ENCODE measurements at regions not wholly inside any gene's neighbourhood (a gene's known extent, or its start where the extent isn't known, plus 50 kb on each side); places are given as distances from the start of the nearest gene placed in this dataset.
"Not testable (repeated sequence)": the region's sequence is repeated elsewhere in the genome, so short reads cannot be mapped to it uniquely, and the experiment has no call there.

DNA sequence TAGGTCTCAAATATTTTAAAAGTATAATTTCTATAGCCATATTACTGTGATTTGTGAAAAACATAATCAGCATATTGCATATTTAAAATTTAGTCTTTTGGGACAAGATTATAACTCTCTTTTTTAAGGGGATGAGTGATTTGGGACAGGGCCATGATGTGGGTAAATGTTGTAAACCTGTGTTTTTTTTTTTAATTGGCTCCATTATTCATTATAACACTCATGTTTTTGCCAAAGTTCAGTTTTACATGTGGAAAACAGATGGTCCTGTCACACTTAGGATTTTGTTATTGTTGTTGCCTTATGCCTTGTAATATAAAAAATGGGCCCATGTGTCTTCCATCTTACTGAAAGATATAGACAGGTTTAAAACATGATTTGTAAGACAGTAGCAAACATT is 1413.5 kb upstream of the RAG2 start:
- no peak for DNase-seq (ENCODE audit: low read depth in 2 of 2)

DNA sequence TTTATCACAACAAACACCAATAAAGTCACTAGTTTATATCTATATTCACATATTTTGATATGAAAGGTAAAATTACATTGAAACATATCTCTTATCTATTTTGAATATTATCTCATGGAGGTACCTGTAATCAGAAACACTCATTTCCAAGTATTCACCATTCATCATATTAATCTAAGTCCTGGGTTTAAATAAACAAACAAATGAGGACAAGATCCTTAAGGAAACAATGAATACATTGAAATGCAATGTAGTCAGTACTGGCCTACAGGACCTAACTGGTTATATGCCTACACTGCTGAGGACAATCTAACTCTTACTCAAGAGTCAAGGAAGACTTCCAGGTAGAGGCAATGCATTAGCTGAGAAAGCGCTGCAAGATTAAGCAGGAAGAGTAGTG is 1411.9 kb upstream of the RAG2 start:
- no peak for DNase-seq (ENCODE audit: low read depth in 2 of 2)

DNA sequence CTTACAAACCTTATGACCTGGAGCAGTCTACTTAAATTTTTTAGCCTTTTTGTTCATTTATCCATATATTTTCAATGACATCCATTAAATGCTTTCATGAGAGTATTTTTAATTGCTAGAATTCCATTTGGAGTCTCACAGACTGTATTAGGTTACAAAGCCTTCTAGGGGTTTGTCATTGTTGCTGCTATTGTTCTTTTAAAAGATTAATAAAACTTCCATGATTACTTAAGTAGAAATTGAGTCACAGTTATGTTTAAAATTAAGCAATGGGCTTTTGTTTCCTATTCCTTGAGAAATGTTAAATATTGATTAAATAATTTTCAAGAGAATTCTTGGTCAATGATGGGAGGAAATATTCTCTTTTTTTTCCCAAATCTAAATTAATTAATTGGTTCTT is 1408.4 kb upstream of the RAG2 start:
- DNase-seq (ENCODE audit: low read depth in 2 of 2), result no peak

DNA sequence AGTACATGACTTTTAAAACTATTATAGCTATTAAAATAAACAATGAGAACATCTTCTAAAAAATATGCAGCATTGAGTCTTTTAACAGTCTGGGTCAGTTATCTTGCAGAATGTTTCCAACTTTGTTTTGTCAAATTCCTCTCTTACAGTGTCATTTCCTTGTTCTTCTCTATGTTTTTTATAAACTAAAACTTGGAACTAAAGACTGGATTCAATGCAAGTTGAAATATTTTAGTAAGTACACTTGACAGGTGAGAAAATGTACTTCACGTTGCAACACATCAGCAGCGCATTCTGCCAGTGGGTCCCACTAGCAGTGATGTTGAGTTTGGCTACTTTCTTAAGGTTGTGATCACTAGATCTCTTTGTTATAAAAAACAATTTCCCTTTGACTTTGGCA is 1407.6 kb upstream of the RAG2 start:
- DNase-seq (ENCODE audit: low read depth in 2 of 2), result no peak

DNA sequence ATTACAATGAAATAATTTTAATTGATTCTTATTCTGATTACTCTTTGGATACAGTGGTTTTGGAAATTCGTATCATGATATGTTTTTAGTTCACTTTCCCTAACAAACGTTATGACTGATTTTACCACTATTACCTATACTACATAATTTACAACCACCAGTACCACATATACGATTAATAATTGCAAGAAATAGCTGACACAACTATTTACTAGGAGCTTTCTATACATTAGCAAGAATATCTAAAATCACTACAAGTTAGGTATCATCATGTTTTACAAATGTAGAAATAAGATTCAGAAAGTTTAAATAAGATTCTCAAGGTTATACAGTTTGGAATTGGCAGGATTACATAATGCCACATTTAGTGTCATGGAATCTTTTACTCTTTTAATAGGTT is 1401.1 kb upstream of the RAG2 start:
- no peak for DNase-seq (ENCODE audit: low read depth in 2 of 2)

DNA sequence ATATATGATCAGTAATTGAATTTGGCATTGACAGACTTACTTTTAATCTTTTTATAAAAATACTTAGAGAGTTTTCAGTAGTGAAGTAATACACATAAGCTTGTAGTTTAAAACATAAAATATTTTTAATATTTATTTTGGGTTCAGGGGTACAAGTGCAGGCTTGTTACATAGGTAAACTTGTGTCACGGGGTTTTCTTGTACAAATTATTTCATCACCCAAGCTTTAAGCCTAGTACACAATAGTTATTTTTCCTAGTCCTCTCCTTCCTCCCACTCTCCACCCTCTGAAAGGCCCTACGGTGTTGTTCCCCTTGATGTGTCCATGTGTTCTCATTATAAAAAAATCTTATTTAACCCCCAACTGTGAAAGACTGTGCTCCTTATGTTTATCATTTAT is 1397.8 kb upstream of the RAG2 start:
- DNase-seq (ENCODE audit: low read depth in 2 of 2), result no peak

DNA sequence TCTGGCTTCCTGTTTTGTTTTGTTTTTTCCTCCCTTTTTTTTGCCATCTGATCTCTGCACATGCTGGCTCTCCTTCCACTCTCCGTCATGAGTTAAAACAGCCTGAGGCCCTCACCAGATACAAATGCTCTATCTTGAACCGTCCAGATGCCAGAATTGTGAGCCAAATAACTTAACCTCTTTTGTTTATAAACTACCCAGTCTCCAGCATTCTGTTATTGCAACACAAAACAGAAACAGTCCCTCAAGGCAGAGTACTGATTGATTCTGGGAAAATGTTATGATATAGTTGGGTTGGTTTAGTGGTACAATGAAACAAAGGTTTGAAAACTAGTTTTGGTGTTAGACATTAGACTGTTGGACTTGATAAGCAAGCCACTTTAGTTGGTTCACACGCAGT is 1390.0 kb upstream of the RAG2 start:
- no peak for DNase-seq (ENCODE audit: low read depth in 2 of 2)

DNA sequence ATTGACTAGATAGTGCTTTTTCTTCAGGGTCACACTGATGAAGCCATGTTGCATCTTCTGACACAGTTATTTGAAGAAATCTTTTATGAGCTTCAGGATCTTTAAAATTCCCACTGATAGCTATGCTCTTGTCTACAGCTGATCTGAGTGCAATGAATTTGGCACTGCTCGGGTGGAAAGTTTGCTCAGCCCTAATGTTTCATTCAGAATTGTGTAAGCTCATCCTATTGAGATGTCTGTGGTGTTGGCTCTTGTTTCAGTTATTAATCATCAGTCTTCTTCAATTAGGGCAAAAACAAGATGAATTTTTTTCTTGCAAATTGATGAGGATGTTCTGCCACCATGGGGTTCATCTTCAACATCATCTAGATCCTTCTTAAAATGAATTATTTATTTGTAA is 1387.0 kb upstream of the RAG2 start:
- no peak for DNase-seq (ENCODE audit: low read depth in 2 of 2)

DNA sequence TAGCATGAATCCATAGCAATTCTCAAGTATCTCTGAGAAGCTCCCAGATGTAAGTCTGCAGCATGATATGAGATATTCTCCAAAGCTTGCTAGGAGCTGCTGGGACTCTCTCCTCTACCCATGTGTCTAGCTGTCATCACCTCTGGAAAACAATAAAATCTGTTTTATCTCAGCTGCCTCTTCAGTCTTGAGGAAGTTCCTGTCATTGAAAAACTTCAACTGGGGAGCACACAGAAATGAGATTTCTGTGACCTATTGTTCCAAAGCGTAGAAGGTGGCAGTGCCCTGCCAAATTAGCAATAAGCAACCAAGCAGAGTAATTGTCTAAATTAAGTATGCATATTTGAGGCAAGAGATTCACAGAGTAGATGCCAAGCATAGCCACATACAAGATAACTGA is 1380.6 kb upstream of the RAG2 start:
- DNase-seq (ENCODE audit: low read depth in 2 of 2), result no peak

DNA sequence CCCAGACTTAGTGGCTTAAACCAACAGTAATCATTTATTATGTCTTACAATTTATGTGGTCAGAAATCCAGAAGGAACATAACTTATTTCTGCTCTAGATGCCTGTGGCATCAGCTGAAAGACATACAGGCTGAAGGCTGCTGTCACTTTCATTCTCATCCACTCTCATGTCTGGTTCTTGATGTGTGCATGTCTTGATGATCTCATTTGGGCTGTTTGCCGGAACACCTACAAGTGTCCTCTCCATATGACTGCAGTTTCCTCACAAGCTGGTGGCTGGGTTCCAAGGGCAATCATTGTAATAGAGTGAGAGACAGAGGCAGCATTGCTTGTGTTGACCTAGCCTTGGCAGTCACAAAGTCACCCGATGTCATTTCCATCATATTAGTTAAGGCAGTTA is 1375.9 kb upstream of the RAG2 start:
- DNase-seq (ENCODE audit: low read depth in 2 of 2), result no peak

DNA sequence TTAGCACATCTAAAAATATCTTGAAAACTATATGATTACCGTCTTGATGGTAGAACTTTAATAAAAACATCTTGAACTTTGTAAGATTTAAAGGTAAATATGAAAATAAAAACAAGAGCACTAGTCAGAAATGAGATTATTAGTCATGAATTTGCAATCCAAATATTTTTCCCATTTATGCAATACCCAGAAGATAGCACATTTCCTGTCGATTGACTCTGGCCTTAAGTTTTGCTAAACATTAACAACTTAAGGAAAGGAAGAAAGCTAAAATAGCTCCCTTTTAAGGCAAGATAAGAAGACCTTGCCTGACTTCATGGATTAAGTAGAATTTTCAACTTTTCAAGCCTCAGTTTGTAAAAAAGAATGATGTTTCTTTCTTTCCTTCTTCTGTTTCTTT is 1374.7 kb upstream of the RAG2 start:
- no peak for DNase-seq (ENCODE audit: low read depth in 2 of 2)

DNA sequence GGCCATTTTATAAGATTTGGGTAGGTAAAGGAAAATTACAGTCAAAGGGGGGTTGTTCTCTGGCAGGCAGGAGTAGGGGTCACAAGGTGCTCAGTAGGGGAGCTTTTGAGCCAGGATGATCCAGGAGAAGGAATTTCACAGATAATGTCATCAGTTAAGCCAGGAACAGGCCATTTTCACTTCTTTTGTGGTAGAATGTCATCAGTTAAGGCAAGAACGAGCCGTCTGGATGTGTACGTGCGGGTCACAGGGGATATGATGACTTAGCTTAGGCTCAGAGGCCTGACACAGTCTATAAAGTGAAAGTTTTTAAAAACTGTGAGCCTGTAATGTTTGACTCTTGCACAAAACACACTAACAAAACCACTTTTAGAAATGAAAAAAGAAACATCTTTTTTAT is 1371.3 kb upstream of the RAG2 start:
- DNase-seq (ENCODE audit: low read depth in 2 of 2), result not testable (repeated sequence)

DNA sequence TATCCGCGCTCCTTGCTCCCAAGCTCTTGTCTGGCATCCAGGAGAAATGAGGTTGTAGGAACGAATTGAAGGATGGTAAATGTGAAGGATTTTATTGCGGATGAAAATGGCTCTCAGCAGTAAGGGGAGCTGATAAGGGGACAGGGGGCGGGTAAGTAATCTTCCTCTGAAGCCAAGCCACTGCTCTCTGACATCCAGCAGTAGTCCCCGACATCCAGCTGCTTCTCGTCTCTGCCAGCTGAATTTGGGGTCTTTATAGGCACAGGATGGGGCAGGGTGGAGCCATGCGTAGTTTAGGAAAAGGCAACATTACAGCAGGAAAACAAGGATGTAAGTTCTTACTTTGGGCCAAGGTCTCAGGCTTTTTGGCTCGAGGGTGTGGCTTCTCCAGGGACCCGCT is 1370.1 kb upstream of the RAG2 start:
- no peak for DNase-seq (ENCODE audit: low read depth in 2 of 2)

DNA sequence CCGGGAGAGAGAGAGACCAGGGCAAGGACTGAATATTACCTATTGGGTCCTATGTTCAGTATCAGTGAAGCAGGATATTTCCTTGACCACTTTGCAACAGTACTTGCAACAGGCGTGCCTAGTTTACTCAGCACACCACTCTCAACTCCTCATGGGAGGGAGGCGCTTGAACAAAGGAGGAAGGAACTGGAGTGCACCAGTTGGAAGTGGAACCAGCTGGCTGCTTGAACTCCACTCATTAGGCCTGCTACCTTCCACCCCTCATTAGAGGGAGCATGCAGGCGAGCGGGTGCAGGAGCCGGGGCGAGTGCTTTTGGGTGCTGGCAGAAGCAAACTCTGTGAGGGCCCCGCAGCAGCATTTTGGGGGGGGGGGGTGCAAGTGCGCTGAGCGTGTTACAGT is 1369.6 kb upstream of the RAG2 start:
- DNase-seq (ENCODE audit: low read depth in 2 of 2), result no peak

DNA sequence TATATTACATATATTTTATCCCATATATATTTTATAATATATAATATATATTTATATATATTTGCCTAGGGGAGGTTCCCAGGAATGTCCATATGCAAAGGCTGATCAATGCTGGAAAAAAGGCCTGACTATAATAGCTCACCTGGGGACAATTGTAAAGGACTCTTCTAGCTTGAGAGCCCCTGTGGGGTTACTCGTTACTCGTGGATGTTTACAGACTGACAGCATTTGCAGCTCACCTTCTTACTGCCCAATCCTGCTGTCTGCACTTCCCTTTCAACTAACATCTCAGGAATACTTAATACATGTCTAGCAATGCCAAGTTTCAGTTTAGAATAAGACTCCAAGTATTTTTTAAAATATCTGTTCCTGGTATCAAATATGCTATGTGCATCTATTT is 1365.4 kb upstream of the RAG2 start:
- DNase-seq (ENCODE audit: low read depth in 2 of 2), result no peak

DNA sequence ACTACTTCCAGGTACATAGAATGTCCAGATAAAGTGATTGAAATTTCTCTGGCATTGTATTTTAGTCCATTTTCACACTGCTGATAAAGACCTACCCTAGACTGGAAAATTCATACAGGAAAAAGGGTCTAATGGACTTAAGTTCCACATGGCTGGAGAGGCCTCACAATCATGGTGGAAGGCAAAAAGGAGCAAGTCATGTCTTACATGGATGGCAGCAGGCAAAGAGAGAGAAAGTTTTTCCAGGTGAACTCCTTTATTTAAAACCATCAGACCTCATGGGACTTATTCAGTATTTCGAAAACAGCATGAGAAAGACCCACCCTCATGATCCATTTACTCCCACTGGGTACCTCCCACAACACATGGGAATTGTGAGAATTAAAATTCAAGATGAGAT is 1359.7 kb upstream of the RAG2 start:
- no peak for DNase-seq (ENCODE audit: low read depth in 2 of 2)

DNA sequence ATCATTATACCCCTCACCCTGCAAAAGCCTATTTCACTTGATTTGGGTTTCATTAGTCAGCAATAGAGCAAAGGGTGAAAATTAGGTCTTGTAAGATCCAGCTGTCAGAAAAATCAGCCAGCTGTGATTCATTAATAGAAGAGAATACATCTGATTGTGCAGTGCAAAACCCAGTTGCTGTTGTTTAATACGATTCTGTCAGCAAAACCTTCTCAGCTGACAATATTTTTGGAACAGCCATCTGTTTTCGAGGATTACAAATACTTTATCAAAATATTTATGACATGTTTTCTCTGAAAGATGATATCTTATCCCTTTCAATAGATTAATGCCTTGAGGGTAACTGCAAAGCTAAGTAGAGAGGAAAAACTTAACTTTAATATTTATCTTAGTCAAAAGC is 1354.0 kb upstream of the RAG2 start:
- DNase-seq (ENCODE audit: low read depth in 2 of 2), result no peak

DNA sequence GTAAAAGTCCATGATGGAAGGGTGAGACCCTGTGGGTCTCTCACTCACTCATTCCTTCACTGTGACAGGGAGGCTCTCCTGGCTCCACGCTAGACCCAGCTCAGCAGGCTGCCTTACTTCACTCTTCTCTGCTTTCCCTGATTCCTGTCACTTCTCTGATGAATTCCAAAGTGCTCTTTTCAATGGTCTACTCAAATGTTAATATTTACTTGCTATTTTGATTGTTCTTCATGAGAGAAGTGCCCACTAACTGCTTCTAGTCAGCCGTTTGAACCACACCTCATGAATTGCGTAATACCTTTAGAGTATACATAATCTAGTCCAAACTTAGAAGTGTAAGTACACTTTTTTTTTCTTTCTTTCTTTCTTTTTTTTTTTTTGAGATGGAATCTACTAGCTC is 1350.2 kb upstream of the RAG2 start:
- DNase-seq (ENCODE audit: low read depth in 2 of 2), result no peak

DNA sequence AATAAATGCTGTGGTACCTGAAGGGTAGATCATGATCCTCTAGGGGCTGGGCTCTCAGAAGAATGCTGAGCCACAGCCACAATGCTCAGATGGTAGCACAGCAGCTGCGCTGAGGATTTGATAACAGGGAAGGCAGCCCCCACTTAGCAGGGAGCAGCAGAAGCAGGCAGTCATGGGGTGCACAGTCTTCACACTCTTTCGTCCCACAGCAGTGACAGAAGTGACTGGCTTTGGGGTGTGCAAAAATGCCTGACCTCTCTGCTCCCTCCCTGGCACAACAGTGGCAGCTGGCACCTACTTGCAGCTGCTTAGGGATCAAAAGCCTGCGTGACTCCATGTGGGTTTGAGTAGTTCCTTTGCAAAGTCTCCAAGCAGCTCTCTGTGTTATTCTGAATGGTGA is 1349.8 kb upstream of the RAG2 start:
- no peak for DNase-seq (ENCODE audit: low read depth in 2 of 2)

DNA sequence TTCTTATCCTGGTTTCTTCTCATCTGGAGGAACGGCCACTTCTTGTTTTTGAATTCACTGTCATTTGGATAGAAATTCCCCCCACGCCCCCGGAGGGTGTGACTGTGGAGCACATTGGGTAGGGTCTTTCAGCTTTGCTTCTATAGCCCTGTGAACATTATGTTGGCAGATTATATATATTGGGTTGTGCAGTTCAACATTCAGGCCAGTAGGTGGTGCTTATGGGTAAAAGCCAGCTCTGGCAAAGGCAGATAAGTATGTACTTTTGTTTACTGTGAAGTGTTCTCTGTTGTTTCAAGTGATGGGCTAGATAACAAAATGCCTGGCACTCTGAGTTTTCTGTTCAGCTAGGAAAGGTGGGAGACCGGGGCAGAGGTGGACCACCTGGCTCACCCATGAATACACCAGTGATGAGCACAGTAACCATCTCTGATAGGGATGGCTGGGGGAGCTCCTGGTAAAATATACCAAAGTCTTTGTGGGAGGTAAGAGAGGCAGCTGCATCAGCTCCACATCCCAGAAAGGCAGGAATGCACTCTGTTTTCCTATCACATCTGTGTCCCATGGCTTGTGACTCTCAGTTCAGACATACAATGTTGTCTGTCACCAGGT is 1348.2 kb upstream of the RAG2 start:
- DNase-seq (ENCODE audit: low read depth in 2 of 2), result no peak

DNA sequence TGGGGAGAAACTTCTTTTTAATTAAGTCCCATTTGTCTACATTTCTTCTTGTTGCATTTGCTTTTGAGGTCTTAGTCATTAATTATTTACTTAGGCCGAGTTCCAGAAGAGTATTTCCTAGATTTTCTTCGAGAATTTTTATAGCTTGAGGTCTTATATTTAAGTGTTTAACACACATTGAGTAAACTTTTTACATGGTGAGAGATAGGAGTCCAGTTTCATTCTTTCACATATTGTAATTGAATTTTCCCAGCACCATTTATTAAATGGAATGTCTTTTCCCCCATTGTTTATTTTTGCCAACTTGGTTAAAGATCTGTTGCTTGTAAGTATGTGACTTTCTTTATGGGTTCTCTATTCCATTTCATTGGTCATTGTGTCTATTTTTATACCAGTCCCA is 1344.0 kb upstream of the RAG2 start:
- DNase-seq (ENCODE audit: low read depth in 2 of 2), result no peak

DNA sequence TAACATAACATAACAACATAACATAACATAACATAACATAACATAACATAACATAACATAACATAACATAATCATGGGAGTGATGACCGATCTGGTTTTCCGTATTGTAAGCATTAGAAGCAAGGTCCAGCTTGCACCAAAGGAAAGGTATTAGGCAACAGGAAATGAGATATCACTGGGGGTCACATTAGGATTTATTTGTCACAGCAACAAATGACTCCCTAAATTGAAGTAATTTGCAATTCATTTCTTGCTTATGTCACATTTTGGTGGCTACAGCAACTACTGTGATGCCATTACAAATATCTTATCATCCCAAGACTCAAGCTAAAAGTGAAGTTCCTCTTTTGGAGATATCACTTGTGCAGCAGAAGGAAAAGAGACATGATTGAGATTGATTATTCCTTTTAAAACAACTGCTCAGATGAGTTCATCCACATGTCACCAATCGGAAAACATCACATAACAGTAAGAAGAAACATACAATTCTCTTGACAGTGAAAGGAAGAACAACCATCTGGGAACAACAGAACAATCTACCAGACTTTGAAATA is 1331.1 kb upstream of the RAG2 start:
- no peak for DNase-seq (ENCODE audit: low read depth in 2 of 2)

DNA sequence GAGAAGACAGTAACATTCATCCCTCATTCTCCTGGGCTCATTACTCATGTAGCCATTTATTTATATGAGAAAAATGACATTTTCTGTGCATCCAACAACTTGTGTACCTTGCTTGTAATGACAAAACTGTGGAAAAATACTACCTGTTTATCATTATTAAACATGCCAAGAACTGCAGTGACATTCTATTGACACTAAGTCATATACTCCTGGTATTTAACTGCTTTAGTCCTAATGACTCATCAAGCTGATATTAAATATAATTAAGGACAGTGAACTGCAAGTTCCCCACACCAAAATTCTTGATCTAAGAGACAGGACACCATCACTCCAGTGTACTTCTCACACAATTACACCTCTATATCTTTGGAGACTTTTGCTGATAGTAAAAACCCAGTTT is 1328.7 kb upstream of the RAG2 start:
- no peak for DNase-seq (ENCODE audit: low read depth in 2 of 2)

DNA sequence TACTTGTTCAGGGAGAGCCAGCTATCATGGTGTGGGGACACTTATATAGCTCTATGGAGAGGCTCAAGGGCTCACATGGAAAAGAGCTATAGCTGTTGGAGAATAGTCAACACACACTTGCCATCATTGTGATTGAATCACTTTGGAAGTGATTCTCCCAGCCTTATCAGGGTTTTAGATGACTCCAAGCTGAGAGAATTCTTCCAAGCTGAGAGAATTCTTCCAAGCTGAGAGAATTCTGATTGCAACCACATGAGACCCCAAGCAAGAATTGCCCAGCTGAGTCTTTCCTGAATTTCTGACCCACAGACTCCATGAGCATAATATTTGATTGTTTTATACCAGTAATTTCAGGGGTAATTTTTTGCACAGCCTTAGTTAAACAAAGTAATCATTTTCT is 1318.3 kb upstream of the RAG2 start:
- DNase-seq (ENCODE audit: low read depth in 2 of 2), result no peak

DNA sequence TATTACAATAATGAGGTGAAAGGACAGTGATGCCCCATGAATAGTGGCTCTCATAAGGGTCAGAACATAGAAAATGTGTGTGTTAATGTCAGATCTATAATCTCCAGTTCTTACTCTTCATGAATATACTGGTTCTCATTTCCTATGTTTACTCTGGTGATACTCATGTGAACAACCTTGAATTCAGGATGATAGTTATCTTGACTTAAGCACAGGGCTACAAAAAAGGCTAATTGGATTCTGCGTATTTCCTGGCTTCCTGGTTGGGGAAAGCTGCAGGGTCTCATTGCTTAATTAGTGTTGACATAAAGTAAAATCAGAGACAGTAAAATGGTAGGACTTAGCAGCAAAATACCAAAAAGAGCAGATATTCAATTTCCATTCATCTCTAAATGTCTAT is 1316.8 kb upstream of the RAG2 start:
- DNase-seq (ENCODE audit: low read depth in 2 of 2), result no peak

Measured in activated CD8-positive, alpha-beta memory T cell treated with anti-CD3 and anti-CD28 coated beads for 4 hours (primary cell).